Immature natural killer cell (primary cell): ENCODE measurements at regions not wholly inside any gene's neighbourhood (a gene's known extent, or its start where the extent isn't known, plus 50 kb on each side); places are given as distances from the start of the nearest gene placed in this dataset.

ENCODE experiments used
- DNase-seq, 3 donors: peaks; one replicate each; pipeline ENCODE4 v3.0.0; 2022; ENCODE audit warnings: mixed read lengths in 1 of 3
- H3K27ac Mint-ChIP-seq, 6 donors: one replicate each; pipeline ENCODE4 v1.8.0; 2020; ENCODE audit warnings: mixed read lengths in 6 of 6, mild to moderate bottlenecking in 5 of 6, inconsistent platforms in 4 of 6, moderate library complexity in 3 of 6
- H3K27me3 Mint-ChIP-seq, 3 donors: one replicate each; pipeline ENCODE4 v1.8.0; 2020 to 2021; ENCODE audit warnings: low read depth in 3 of 3, mild to moderate bottlenecking in 3 of 3, mixed read lengths in 3 of 3, moderate library complexity in 3 of 3, inconsistent platforms in 1 of 3
- H3K36me3 Mint-ChIP-seq, 3 donors: one replicate each; pipeline ENCODE4 v1.8.0; 2020; ENCODE audit warnings: mixed read lengths in 3 of 3, inconsistent platforms in 2 of 3, mild to moderate bottlenecking in 2 of 3
- H3K4me1 Mint-ChIP-seq, 2 donors: one replicate each; pipeline ENCODE4 v1.8.0; 2020; ENCODE audit warnings: inconsistent platforms in 2 of 2, mild to moderate bottlenecking in 2 of 2, mixed read lengths in 2 of 2, moderate library complexity in 1 of 2
- H3K4me3 Mint-ChIP-seq, 5 donors: one replicate each; pipeline ENCODE4 v1.8.0; 2020; ENCODE audit warnings: mild to moderate bottlenecking in 5 of 5, mixed read lengths in 5 of 5, inconsistent platforms in 3 of 5, moderate library complexity in 3 of 5
- H3K9me3 Mint-ChIP-seq, 6 donors: one replicate each; pipeline ENCODE4 v1.8.0; 2020; ENCODE audit warnings: mild to moderate bottlenecking in 6 of 6, mixed read lengths in 6 of 6, inconsistent platforms in 4 of 6, moderate library complexity in 3 of 6

- DNase-seq = no peak
- H3K27ac Mint-ChIP-seq = no peak overlapping the region
- H3K9me3 Mint-ChIP-seq = peaks cover 0 to 2% (median 0%) of the 10 kb centered on the region in 6 donors
- H3K4me1 Mint-ChIP-seq = no peaks in the 10 kb centered on the region
- no peaks in the 10 kb centered on the region for H3K36me3 Mint-ChIP-seq
- H3K4me3 Mint-ChIP-seq = no peak overlapping the region
- no peaks in the 10 kb centered on the region for H3K27me3 Mint-ChIP-seq
These were observed 85.5 kb upstream of the SLC25A13 start for GRCh38 chr7:96407427-96407826.

- Mint-ChIP-seq H3K27me3 (peaks cover 0 to 3% (median 1%) of the 10 kb centered on the region in 3 donors), H3K9me3 (no peaks in the 10 kb centered on the region), H3K4me3 (no peak overlapping the region), H3K4me1 (no peaks in the 10 kb centered on the region), H3K36me3 (no peaks in the 10 kb centered on the region), H3K27ac (no peak overlapping the region)
- DNase-seq = no peak
These were observed 81.0 kb upstream of the SLC25A13 start for GRCh38 chr7:96402913-96403312.

- Mint-ChIP-seq H3K4me1 (no peaks in the 10 kb centered on the region), H3K4me3 (no peak overlapping the region), H3K27ac (no peak overlapping the region), H3K9me3 (peaks cover 0 to 3% (median 0%) of the 10 kb centered on the region in 6 donors), H3K27me3 (peaks cover 1 to 3% (median 3%) of the 10 kb centered on the region in 3 donors), H3K36me3 (no peaks in the 10 kb centered on the region)
- DNase-seq = no peak
These were observed 79.3 kb upstream of the SLC25A13 start for GRCh38 chr7:96401200-96401599.

GRCh38 chr7:96400518-96400917, 78.6 kb upstream of the SLC25A13 start:
- no peak overlapping the region for H3K4me3 Mint-ChIP-seq
- H3K9me3 Mint-ChIP-seq = peaks cover 0 to 3% (median 0%) of the 10 kb centered on the region in 6 donors

GRCh38 chr7:96400001-96400400, 78.1 kb upstream of the SLC25A13 start:
- peaks cover 3 to 5% (median 5%) of the 10 kb centered on the region in 3 donors for H3K27me3 Mint-ChIP-seq
- no peaks in the 10 kb centered on the region for H3K36me3 Mint-ChIP-seq
- no peaks in the 10 kb centered on the region for H3K4me1 Mint-ChIP-seq
- DNase-seq = no peak
- H3K4me3 Mint-ChIP-seq = no peak overlapping the region
- H3K9me3 Mint-ChIP-seq = peaks cover 0 to 3% (median 0%) of the 10 kb centered on the region in 6 donors
- H3K27ac Mint-ChIP-seq = no peak overlapping the region

More at GRCh38 chr7:96400518-96400917, 78.6 kb upstream of the SLC25A13 start:
- Mint-ChIP-seq H3K27me3 (peaks cover 3 to 5% (median 3%) of the 10 kb centered on the region in 3 donors), H3K36me3 (no peaks in the 10 kb centered on the region), H3K4me1 (no peaks in the 10 kb centered on the region), H3K27ac (no peak overlapping the region)
- DNase-seq = no peak

GRCh38 chr7:96397936-96398598, 76.2 kb upstream of the SLC25A13 start:
- no peak overlapping the region for H3K4me3 Mint-ChIP-seq
- no peak for DNase-seq
- H3K9me3 Mint-ChIP-seq = peaks cover 0 to 8% (median 6%) of the 10 kb centered on the region in 6 donors
- H3K27ac Mint-ChIP-seq = no peak overlapping the region
- H3K27me3 Mint-ChIP-seq = peaks cover 3 to 10% (median 8%) of the 10 kb centered on the region in 3 donors
- H3K36me3 Mint-ChIP-seq = no peaks in the 10 kb centered on the region
- no peaks in the 10 kb centered on the region for H3K4me1 Mint-ChIP-seq

GRCh38 chr7:96388620-96389383, 66.9 kb upstream of the SLC25A13 start:
- H3K27me3 Mint-ChIP-seq = peaks cover 0 to 7% (median 0%) of the 10 kb centered on the region in 3 donors
- DNase-seq = no peak
- H3K9me3 Mint-ChIP-seq = peaks cover 0 to 6% (median 0%) of the 10 kb centered on the region in 6 donors
- no peaks in the 10 kb centered on the region for H3K36me3 Mint-ChIP-seq
- H3K4me3 Mint-ChIP-seq = no peak overlapping the region
- H3K27ac Mint-ChIP-seq = no peak overlapping the region
- no peaks in the 10 kb centered on the region for H3K4me1 Mint-ChIP-seq

- H3K4me1 Mint-ChIP-seq = no peaks in the 10 kb centered on the region
- DNase-seq = no peak
- peaks cover 0 to 7% (median 0%) of the 10 kb centered on the region in 3 donors for H3K27me3 Mint-ChIP-seq
- no peak overlapping the region for H3K27ac Mint-ChIP-seq
- H3K36me3 Mint-ChIP-seq = no peaks in the 10 kb centered on the region
- no peak overlapping the region for H3K4me3 Mint-ChIP-seq
- H3K9me3 Mint-ChIP-seq = peaks cover 0 to 2% (median 0%) of the 10 kb centered on the region in 6 donors
These were observed 66.3 kb upstream of the SLC25A13 start for GRCh38 chr7:96388166-96388565.

- DNase-seq = no peak
- no peak overlapping the region for H3K27ac Mint-ChIP-seq
- no peaks in the 10 kb centered on the region for H3K9me3 Mint-ChIP-seq
- no peaks in the 10 kb centered on the region for H3K36me3 Mint-ChIP-seq
- no peak overlapping the region for H3K4me3 Mint-ChIP-seq
- peaks cover 1 to 5% (median 2%) of the 10 kb centered on the region in 3 donors for H3K27me3 Mint-ChIP-seq
- H3K4me1 Mint-ChIP-seq = no peaks in the 10 kb centered on the region
These were observed 58.2 kb upstream of the SLC25A13 start for GRCh38 chr7:96380111-96380512.

GRCh38 chr7:96377399-96377798, 55.5 kb upstream of the SLC25A13 start:
- DNase-seq = no peak
- Mint-ChIP-seq H3K4me3 (no peak overlapping the region), H3K4me1 (no peaks in the 10 kb centered on the region), H3K27ac (no peak overlapping the region), H3K9me3 (no peaks in the 10 kb centered on the region), H3K36me3 (no peaks in the 10 kb centered on the region), H3K27me3 (peaks cover 1 to 5% (median 4%) of the 10 kb centered on the region in 3 donors)
